Spleen (tissue), 11 donors: ENCODE measurements at regions not wholly inside any gene's neighbourhood (a gene's known extent, or its start where the extent isn't known, plus 50 kb on each side); places are given as distances from the start of the nearest gene placed in this dataset.

Experiments used
- DNase-seq: peaks from one replicate; pipeline ENCODE4 v3.0.0-alpha.2; 2020
- H3K27ac ChIP-seq, 8 donors: fragments of 200-600 bp; sonication (generic) in 7 of 8; 1 replicate in 4 of 8; 2 replicates in 4 of 8; pipeline versions ENCODE4 v1.5.0 to v1.8.0; 2016 to 2021; ENCODE audit warnings: inconsistent platforms in 4 of 8, mild to moderate bottlenecking in 4 of 8, moderate library complexity in 1 of 8
- H3K27me3 ChIP-seq, 7 donors: fragments of 200-600 bp; sonication (generic) in 6 of 7; replicated peaks in 1 of 7; 1 replicate in 4 of 7; 2 replicates in 3 of 7; pipeline versions ENCODE4 v1.5.0 to v1.8.0; 2016 to 2021; ENCODE audit warnings: inconsistent platforms in 3 of 7, mild to moderate bottlenecking in 1 of 7
- H3K36me3 ChIP-seq, 6 donors: fragments of 200-600 bp; sonication (generic) in 5 of 6; 1 replicate in 4 of 6; 2 replicates in 2 of 6; pipeline versions ENCODE4 v1.5.0 to v1.8.0; 2016 to 2021; ENCODE audit warnings: inconsistent platforms in 2 of 6
- H3K4me1 ChIP-seq, 6 donors: fragments of 200-600 bp; sonication (generic) in 5 of 6; 1 replicate in 3 of 6; 2 replicates in 3 of 6; pipeline versions ENCODE4 v1.5.0 to v1.8.0; 2016 to 2021; ENCODE audit warnings: inconsistent platforms in 3 of 6
- H3K4me3 ChIP-seq, 8 donors: fragments of 200-600 bp; sonication (generic) in 7 of 8; 1 replicate in 4 of 8; 2 replicates in 4 of 8; pipeline versions ENCODE4 v1.5.0 to v1.8.0; 2016 to 2021; ENCODE audit warnings: inconsistent platforms in 4 of 8, mild to moderate bottlenecking in 4 of 8, moderate library complexity in 2 of 8
- H3K9me3 ChIP-seq, 8 donors: fragments of 200-600 bp; sonication (generic) in 7 of 8; 1 replicate in 4 of 8; 2 replicates in 4 of 8; pipeline versions ENCODE4 v1.5.0 to v1.8.0; 2016 to 2021; ENCODE audit warnings: inconsistent platforms in 4 of 8
- CTCF ChIP-seq, 11 experiments: fragments of 200-600 bp in 7 of 11; fragments of 450-650 bp in 4 of 11; sonication (generic) in 4 of 11; IDR thresholded peaks in 8 of 11; conservative IDR thresholded peaks in 3 of 11; 1 replicate in 7 of 11; 2 replicates in 4 of 11; pipeline versions ENCODE4 v1.4.0 to v1.8.0; 2016 to 2021; ENCODE audit warnings: antibody characterized with exemption in 11 of 11, inconsistent platforms in 4 of 11, mild to moderate bottlenecking in 1 of 11
- POLR2A ChIP-seq, 3 donors: fragments of 450-650 bp; IDR thresholded peaks; one replicate each; pipeline ENCODE4 v1.5.1; 2017; ENCODE audit warnings: antibody characterized with exemption in 3 of 3, mild to moderate bottlenecking in 1 of 3
- POLR2AphosphoS5 ChIP-seq, 3 donors: sonication (generic); formaldehyde crosslinking; IDR thresholded peaks; one replicate each; pipeline ENCODE4 v1.5.1; 2017; ENCODE audit warnings: antibody characterized with exemption in 3 of 3
- WGBS, 5 donors: extraction: QIAGEN DNeasy Blood & Tissue Kit in 3 of 5; methylation state at CpG; one replicate each; pipeline versions ENCODE4 v1.1.5 to v1.1.7; 2013 to 2018; 5-methylcytosine and 5-hydroxymethylcytosine counted together
- intact Hi-C: fragments of 100-400 bp; cut with DNase I; formaldehyde crosslinking; loops from one replicate; pipeline ENCODE4 v1.15.0; 2023; ENCODE audit warnings: low total_unique reads
- donor health status: healthy with polysubstance abuse.
- donor health status: DM: no; HTN: no; CAD: no; lungs with moderate emphysema.
- donor health status: DM: no; HTN: no; CAD: no.
- donor health status: Bipolar disorder and iron deficiency.
- donor health status: healthy.
- donor health status: DM: no; HTN: no; CAD: no.
- donor health status: DM: yes; HTN: yes; CAD: no.

DNA sequence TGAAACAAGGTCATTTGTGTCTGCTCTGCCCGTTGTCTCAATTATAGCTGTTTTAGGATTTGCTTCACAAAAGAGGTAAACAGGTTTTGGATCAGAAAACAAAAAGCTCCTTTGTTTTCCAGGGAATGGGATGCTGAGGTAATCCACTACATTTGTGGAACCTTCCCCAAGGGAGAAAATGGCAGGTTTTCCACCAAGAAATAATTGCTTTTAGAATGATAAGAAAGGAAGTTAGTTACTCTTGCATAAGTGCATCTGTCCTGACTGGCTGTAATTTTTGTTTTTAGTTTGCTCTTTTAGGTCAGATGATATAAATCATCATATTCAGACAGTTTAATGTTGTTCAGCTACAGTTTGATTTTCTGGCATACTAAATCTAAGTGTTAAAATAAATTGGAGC is 198.5 kb upstream of the COL8A1 start:
- TF ChIP-seq CTCF (IDR thresholded peaks at IDR 0.05 in 8 of 11, conservative IDR thresholded peaks at IDR 0.05 in 3 of 11): no peak
- no peak for TF ChIP-seq POLR2A (IDR thresholded peaks at IDR 0.05)
- no peak for TF ChIP-seq POLR2AphosphoS5 (IDR thresholded peaks at IDR 0.05)
- WGBS, 5 donors: 43 to 72% (median 62%) methylated on average over 1 of the region's 1 CpG
- intact Hi-C loops: no loop called here
- Histone ChIP-seq H3K9me3 (peaks cover 0 to 20% (median 11%) of the 10 kb centered on the region in 8 donors), H3K27me3 (no peaks in the 10 kb centered on the region), H3K4me3 (no peak overlapping the region), H3K36me3 (no peaks in the 10 kb centered on the region), H3K27ac (no peak overlapping the region), H3K4me1 (no peaks in the 10 kb centered on the region)
- DNase-seq: no peak

DNA sequence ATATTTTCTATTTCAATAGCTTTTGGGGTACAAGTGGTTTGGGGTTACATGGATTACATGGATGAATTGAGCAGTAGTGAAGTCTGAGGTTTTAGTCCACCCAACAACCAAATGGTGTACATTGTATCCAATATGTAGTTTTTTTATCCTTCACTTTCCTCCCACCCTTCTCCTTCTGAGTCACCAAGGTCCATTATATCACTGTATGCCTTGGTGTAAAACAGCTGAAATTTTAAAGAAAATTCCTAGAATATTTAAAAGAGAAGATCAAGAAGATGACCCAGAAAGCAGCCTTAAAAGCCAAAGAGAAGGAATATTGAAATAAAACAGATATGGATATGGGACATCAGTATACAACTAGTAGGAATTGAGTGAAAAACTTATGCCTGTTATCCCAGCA is 204.2 kb upstream of the COL8A1 start:
- no peaks in the 10 kb centered on the region for H3K27me3 ChIP-seq
- no peak overlapping the region for H3K27ac ChIP-seq
- TF ChIP-seq CTCF (IDR thresholded peaks at IDR 0.05 in 8 of 11, conservative IDR thresholded peaks at IDR 0.05 in 3 of 11): no peak
- TF ChIP-seq POLR2AphosphoS5 (IDR thresholded peaks at IDR 0.05): no peak
- TF ChIP-seq POLR2A (IDR thresholded peaks at IDR 0.05): no peak
- intact Hi-C loops: no loop called here
- H3K4me3 ChIP-seq: no peak overlapping the region
- no peak for DNase-seq
- peaks cover 0 to 20% (median 11%) of the 10 kb centered on the region in 8 donors for H3K9me3 ChIP-seq
- H3K36me3 ChIP-seq: no peaks in the 10 kb centered on the region
- no peaks in the 10 kb centered on the region for H3K4me1 ChIP-seq

GRCh38 chr3:99430348-99431134 is 207.9 kb upstream of the COL8A1 start:
- intact Hi-C loops: no loop called here
- peaks cover 0 to under 1% (median 0%) of the 10 kb centered on the region in 8 donors for H3K9me3 ChIP-seq
- no peak for DNase-seq
- TF ChIP-seq POLR2A (IDR thresholded peaks at IDR 0.05): no peak
- no peak for TF ChIP-seq POLR2AphosphoS5 (IDR thresholded peaks at IDR 0.05)
- TF ChIP-seq CTCF (IDR thresholded peaks at IDR 0.05 in 8 of 11, conservative IDR thresholded peaks at IDR 0.05 in 3 of 11): no peak
- H3K36me3 ChIP-seq: no peaks in the 10 kb centered on the region
- H3K4me1 ChIP-seq: no peaks in the 10 kb centered on the region
- no peaks in the 10 kb centered on the region for H3K27me3 ChIP-seq
- WGBS, 5 donors: 70 to 77% (median 75%) methylated on average over 3 of the region's 3 CpGs
- no peak overlapping the region for H3K4me3 ChIP-seq
- no peak overlapping the region for H3K27ac ChIP-seq

DNA sequence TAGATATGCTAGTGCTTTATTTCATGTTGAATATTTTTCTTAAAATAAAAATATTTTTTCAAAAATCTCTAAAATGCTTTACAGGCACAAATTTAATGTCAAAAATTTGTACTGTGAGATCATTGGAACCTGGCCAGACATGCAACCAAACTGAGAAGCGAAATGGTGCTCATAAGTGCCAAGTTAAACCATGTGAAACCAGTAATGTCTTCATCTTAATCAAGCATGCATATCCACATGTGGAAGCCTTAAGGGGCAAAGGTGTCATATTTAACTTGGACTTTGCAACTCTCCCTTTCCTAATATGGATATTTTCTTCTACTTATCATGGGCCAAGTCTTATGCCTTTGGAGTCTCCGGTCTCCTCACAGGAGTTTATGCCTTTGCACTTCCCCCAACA is 208.9 kb upstream of the COL8A1 start:
- WGBS, 5 donors: 70 to 86% (median 77%) methylated on average over 2 of the region's 2 CpGs
- Histone ChIP-seq H3K27ac (no peak overlapping the region), H3K9me3 (no peaks in the 10 kb centered on the region), H3K27me3 (no peaks in the 10 kb centered on the region), H3K4me1 (no peaks in the 10 kb centered on the region), H3K4me3 (no peak overlapping the region), H3K36me3 (no peaks in the 10 kb centered on the region)
- intact Hi-C loops: no loop called here
- DNase-seq: no peak
- TF ChIP-seq POLR2AphosphoS5 (IDR thresholded peaks at IDR 0.05) (no peak), POLR2A (IDR thresholded peaks at IDR 0.05) (no peak), CTCF (IDR thresholded peaks at IDR 0.05 in 8 of 11, conservative IDR thresholded peaks at IDR 0.05 in 3 of 11) (no peak)
